ENCODE measurements at regions not wholly inside any gene's neighbourhood (a gene's known extent, or its start where the extent isn't known, plus 50 kb on each side); places are given as distances from the start of the nearest gene placed in this dataset.

DNA sequence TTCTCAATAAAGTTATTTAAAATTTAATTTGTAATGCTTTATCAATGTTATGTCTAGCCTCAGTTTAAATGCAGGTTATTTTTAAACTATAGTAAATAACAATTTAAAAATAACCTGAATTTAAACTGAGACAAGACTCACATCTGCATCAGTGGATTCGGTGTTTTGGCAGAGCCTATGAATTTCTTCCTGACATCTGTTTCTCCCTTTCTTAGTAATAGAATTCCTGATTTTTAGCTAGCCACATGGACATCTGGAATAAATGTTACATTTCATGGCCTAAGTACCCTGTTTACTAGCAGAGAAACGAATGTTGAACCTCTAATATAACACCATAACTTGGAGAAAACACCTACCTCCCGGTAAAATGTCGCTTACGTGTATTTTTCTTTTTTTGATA is 1141.6 kb upstream of the ADGRL2 start:
- no peak for TF ChIP-seq POLR2A (IDR thresholded peaks at IDR 0.05)
- TF ChIP-seq, protein P1, sequence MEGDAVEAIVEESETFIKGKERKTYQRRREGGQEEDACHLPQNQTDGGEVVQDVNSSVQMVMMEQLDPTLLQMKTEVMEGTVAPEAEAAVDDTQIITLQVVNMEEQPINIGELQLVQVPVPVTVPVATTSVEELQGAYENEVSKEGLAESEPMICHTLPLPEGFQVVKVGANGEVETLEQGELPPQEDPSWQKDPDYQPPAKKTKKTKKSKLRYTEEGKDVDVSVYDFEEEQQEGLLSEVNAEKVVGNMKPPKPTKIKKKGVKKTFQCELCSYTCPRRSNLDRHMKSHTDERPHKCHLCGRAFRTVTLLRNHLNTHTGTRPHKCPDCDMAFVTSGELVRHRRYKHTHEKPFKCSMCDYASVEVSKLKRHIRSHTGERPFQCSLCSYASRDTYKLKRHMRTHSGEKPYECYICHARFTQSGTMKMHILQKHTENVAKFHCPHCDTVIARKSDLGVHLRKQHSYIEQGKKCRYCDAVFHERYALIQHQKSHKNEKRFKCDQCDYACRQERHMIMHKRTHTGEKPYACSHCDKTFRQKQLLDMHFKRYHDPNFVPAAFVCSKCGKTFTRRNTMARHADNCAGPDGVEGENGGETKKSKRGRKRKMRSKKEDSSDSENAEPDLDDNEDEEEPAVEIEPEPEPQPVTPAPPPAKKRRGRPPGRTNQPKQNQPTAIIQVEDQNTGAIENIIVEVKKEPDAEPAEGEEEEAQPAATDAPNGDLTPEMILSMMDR (IDR thresholded peaks at IDR 0.05) = no peak
- no peak overlapping the region for H3K27ac ChIP-seq
- intact Hi-C loops (cut with DNase I) = no loop called here
- H3K4me1 ChIP-seq (replicated peaks in 1 of 2) = no peaks in the 10 kb centered on the region
- H3K36me3 ChIP-seq (replicated peaks in 1 of 2) = no peaks in the 10 kb centered on the region
- no peaks in the 10 kb centered on the region for H3K27me3 ChIP-seq
- no peaks in the 10 kb centered on the region for H3K9me3 ChIP-seq (replicated peaks in 1 of 3)
- no peak for DNase-seq
- H3K4me3 ChIP-seq = no peak overlapping the region
- WGBS, 4 donors = 86 to 92% (median 87%) methylated on average over 5 of the region's 5 CpGs

DNA sequence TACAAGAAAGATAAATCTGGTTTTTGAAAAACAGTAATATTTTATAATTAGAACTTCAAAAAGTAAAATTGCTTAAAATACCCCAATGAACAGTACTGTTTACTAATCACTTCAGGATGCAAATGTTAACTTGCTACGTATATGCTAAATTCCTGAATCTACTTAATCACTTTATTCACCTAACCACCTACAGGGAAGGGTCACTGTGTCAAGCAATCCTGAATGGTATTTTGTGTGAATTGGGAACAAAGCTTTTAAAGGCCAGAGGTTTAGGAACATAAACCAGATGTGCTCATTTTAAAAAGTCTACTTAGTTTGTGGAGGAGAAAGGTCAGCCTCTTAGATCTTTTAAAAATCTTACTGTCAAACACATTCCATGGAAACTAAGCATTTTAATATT is 1143.0 kb upstream of the ADGRL2 start:
- no peak for DNase-seq
- WGBS, 4 donors = 69 to 81% (median 77%) methylated on average over 1 of the region's 1 CpG

DNA sequence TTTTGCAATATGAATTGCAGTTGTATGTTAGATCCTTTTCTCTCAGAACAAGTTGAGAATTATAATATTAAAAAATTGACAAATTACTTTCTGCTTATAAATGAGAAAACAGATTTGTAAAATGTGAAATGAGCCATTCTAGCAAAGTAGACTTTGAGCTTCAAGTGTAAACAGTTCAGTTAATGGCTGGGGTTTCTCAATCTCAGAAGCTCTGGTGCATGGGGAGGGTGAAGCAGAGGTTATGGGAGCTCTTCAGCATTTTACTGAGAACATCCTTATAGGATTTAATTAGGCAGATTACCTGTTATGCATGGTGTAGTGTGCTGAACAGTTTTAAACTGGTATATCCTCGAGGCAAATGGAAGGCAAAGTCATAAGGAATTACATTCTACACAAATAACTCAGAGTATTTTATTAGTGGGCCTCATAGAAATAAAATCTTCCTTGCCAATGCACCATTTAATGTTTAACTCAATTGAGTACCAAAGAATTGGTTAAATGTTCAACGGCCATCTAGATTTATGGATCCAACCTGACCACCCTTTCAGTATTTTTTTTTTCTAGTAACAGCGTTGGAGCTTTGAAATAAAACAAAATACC is 1143.6 kb upstream of the ADGRL2 start:
- 70 to 85% (median 78%) methylated on average over 3 of the region's 3 CpGs for WGBS, 4 donors
- intact Hi-C loops (cut with DNase I) = no loop called here
- Histone ChIP-seq H3K4me3 (no peak overlapping the region), H3K9me3 (replicated peaks in 1 of 3) (no peaks in the 10 kb centered on the region), H3K36me3 (replicated peaks in 1 of 2) (no peaks in the 10 kb centered on the region), H3K4me1 (replicated peaks in 1 of 2) (no peaks in the 10 kb centered on the region), H3K27ac (no peak overlapping the region), H3K27me3 (no peaks in the 10 kb centered on the region)
- TF ChIP-seq POLR2A (IDR thresholded peaks at IDR 0.05) = no peak
- TF ChIP-seq, protein P1 (IDR thresholded peaks at IDR 0.05) = no peak
- DNase-seq = no peak

More for the DNA sequence above, 1143.0 kb upstream of the ADGRL2 start:
- Histone ChIP-seq H3K27ac (no peak overlapping the region), H3K9me3 (replicated peaks in 1 of 3) (no peaks in the 10 kb centered on the region), H3K4me1 (replicated peaks in 1 of 2) (no peaks in the 10 kb centered on the region), H3K27me3 (no peaks in the 10 kb centered on the region), H3K36me3 (replicated peaks in 1 of 2) (no peaks in the 10 kb centered on the region), H3K4me3 (no peak overlapping the region)
- TF ChIP-seq, protein P1 (IDR thresholded peaks at IDR 0.05) = no peak
- no peak for TF ChIP-seq POLR2A (IDR thresholded peaks at IDR 0.05)
- intact Hi-C loops (cut with DNase I) = no loop called here

DNA sequence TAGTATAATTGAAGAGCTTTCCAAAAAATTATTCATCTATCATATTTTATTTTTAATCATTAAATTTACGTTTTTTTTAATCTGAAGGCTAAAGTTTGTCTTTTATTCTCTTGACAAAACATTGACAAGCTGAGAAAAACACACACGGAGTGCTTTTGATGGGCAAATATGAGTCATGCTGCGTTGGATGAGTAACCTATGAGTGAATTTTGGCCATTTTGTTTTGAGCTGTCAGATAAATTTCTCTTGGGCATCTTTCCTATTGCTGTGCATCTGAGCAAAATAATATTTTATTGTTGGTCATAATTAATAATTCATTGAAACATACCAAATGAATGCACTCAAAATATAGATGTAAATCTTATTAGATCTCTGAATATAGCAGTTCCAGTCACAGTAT is 1144.1 kb upstream of the ADGRL2 start:
- H3K27ac ChIP-seq = no peak overlapping the region
- no peaks in the 10 kb centered on the region for H3K9me3 ChIP-seq (replicated peaks in 1 of 3)
- H3K4me1 ChIP-seq (replicated peaks in 1 of 2) = no peaks in the 10 kb centered on the region
- intact Hi-C loops (cut with DNase I) = no loop called here
- H3K36me3 ChIP-seq (replicated peaks in 1 of 2) = no peaks in the 10 kb centered on the region
- WGBS, 4 donors = 34 to 53% (median 43%) methylated on average over 3 of the region's 3 CpGs
- TF ChIP-seq, protein P1 (IDR thresholded peaks at IDR 0.05) = no peak
- TF ChIP-seq POLR2A (IDR thresholded peaks at IDR 0.05) = no peak
- no peaks in the 10 kb centered on the region for H3K27me3 ChIP-seq
- no peak overlapping the region for H3K4me3 ChIP-seq
- DNase-seq = peak in 1 of 7 donors; percentile 10

Measured in adrenal gland (tissue), 9 donors.